DND-41 (cell line): ENCODE measurements at regions not wholly inside any gene's neighbourhood (a gene's known extent, or its start where the extent isn't known, plus 50 kb on each side); places are given as distances from the start of the nearest gene placed in this dataset.

Experiments used
- ATAC-seq: fragments of 200-7000 bp; cut with Tn5 transposase; 3 replicates; pipeline ENCODE4 v1.9.1; 2021; ENCODE audit warnings: low read depth; ENCODE audit not compliant: insufficient read depth
- DNase-seq: peaks from one replicate; pipeline ENCODE4 v3.0.0-alpha.2; 2020
- H2AFZ ChIP-seq: 2 replicates; pipeline ENCODE4 v1.6.0; 2012; ENCODE audit warnings: low read depth, low read length
- H3K27ac ChIP-seq: 2 replicates; pipeline ENCODE4 v1.5.1; 2012; ENCODE audit warnings: low read length, inconsistent platforms
- H3K27me3 ChIP-seq: fragments of 200-600 bp; sonication (generic); 2 replicates; pipeline ENCODE4 v1.6.0; 2012; ENCODE audit warnings: low read length, mild to moderate bottlenecking, inconsistent platforms; ENCODE audit not compliant: insufficient read depth, poor library complexity
- H3K36me3 ChIP-seq: 2 replicates; pipeline ENCODE4 v1.5.1; 2012; ENCODE audit warnings: low read length, inconsistent platforms; ENCODE audit not compliant: insufficient read depth
- H3K4me1 ChIP-seq: 2 replicates; pipeline ENCODE4 v1.5.1; 2012; ENCODE audit warnings: mild to moderate bottlenecking, low read length; ENCODE audit not compliant: insufficient read depth
- H3K4me2 ChIP-seq: 2 replicates; pipeline ENCODE4 v1.6.0; 2012; ENCODE audit warnings: mild to moderate bottlenecking, moderate library complexity, low read length, inconsistent platforms; ENCODE audit not compliant: insufficient read depth
- H3K4me3 ChIP-seq, 2 experiments: fragments of 200-600 bp in 1 of 2; shearing (Covaris generic) in 1 of 2; 2 replicates each; pipeline ENCODE4 v1.5.1; 2012 to 2016; ENCODE audit warnings: inconsistent platforms in 2 of 2, low read length in 2 of 2, mild to moderate bottlenecking in 2 of 2, low read depth in 1 of 2, moderate library complexity in 1 of 2
- H3K79me2 ChIP-seq: 2 replicates; pipeline ENCODE4 v1.6.0; 2012; ENCODE audit warnings: low read length, inconsistent platforms; ENCODE audit not compliant: insufficient read depth
- H3K9ac ChIP-seq: 2 replicates; pipeline ENCODE4 v1.6.0; 2012; ENCODE audit warnings: low read depth, mild to moderate bottlenecking, inconsistent platforms, low read length, moderate library complexity
- H3K9me3 ChIP-seq: 2 replicates; pipeline ENCODE4 v1.5.1; 2012; ENCODE audit warnings: low read length, moderate library complexity, mild to moderate bottlenecking, inconsistent platforms; ENCODE audit not compliant: insufficient read depth, severe bottlenecking
- H4K20me1 ChIP-seq: 2 replicates; pipeline ENCODE4 v1.6.0; 2012; ENCODE audit warnings: low read length; ENCODE audit not compliant: insufficient read depth
- EZH2 ChIP-seq: IDR thresholded peaks from 3 replicates; pipeline ENCODE4 v1.6.1; 2012; ENCODE audit warnings: borderline replicate concordance, low read depth, mild to moderate bottlenecking, moderate library complexity, low read length, inconsistent platforms; ENCODE audit not compliant: severe bottlenecking
- TF ChIP-seq, protein P1 (sequence below): IDR thresholded peaks from 2 replicates; pipeline ENCODE4 v1.5.1; 2012; ENCODE audit warnings: borderline replicate concordance, low read length, moderate library complexity, mild to moderate bottlenecking; ENCODE audit not compliant: poor library complexity, severe bottlenecking; ENCODE audit errors: extremely low read depth

DNA sequence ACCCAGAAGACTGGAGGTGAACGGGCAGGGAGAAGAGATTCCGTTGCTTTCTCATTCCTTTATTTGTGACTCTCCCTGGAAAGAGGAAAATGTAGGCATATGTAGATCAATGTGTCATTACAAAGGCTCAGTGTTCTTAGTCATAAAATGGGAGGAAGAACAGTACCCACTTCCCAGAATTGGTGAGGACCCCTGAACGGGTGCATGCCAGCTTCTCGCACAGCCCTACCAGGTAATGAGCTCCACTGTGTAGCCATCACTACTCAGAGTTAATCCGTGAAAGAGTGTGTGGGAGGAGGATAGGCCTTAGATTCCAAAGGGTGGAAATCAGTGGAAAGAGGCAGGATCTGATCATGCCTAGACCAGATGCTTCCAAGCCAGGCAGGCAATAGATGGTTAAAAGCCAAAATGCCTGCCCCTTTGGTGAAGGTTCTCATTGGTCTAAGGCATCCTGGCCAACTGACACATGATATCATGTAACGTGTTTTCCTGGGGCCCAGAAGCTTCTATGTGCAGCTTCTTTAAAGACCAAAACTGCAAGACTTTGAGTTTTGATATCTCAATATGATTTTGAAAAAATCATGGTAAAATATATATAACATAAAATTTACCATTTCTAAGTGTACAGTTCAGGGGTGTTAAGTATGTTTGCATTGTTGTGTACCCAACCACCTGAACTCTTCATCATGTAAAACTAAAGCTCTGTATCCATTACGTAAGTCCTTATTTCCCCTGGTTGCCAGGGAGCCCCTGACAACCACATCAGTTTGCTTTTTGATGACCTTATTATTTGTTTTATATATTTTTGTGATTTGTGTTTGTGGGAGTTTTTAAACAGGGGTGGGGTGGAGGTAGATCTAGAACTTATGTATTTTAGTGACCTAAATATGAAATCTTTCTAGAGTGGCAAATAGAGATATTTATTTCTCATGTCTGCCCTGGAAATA, 402.2 kb upstream of the CFAP20DC start:
- Histone ChIP-seq H3K4me1 (peaks cover 40% of the 10 kb centered on the region), H3K36me3 (no peaks in the 10 kb centered on the region), H3K9ac (peak overlapping the region; percentile 43), H2AFZ (peak overlapping the region; percentile 47; the same call in 1 of the 2 replicates), H3K27ac (peak overlapping the region; percentile 92), H3K9me3 (no peaks in the 10 kb centered on the region), H3K4me2 (peak overlapping the region; percentile 56), H3K27me3 (no peaks in the 10 kb centered on the region), H3K79me2 (no peaks in the 10 kb centered on the region), H4K20me1 (no peaks in the 10 kb centered on the region), H3K4me3 (peak overlapping the region in 1 of 2 experiments; percentile 36; a peak in 2 of 4 replicates)
- ATAC-seq (peak; percentile 21), DNase-seq (peak; percentile 27)
- TF ChIP-seq, protein P1, sequence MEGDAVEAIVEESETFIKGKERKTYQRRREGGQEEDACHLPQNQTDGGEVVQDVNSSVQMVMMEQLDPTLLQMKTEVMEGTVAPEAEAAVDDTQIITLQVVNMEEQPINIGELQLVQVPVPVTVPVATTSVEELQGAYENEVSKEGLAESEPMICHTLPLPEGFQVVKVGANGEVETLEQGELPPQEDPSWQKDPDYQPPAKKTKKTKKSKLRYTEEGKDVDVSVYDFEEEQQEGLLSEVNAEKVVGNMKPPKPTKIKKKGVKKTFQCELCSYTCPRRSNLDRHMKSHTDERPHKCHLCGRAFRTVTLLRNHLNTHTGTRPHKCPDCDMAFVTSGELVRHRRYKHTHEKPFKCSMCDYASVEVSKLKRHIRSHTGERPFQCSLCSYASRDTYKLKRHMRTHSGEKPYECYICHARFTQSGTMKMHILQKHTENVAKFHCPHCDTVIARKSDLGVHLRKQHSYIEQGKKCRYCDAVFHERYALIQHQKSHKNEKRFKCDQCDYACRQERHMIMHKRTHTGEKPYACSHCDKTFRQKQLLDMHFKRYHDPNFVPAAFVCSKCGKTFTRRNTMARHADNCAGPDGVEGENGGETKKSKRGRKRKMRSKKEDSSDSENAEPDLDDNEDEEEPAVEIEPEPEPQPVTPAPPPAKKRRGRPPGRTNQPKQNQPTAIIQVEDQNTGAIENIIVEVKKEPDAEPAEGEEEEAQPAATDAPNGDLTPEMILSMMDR = no peak
- no peak for TF ChIP-seq EZH2

DNA sequence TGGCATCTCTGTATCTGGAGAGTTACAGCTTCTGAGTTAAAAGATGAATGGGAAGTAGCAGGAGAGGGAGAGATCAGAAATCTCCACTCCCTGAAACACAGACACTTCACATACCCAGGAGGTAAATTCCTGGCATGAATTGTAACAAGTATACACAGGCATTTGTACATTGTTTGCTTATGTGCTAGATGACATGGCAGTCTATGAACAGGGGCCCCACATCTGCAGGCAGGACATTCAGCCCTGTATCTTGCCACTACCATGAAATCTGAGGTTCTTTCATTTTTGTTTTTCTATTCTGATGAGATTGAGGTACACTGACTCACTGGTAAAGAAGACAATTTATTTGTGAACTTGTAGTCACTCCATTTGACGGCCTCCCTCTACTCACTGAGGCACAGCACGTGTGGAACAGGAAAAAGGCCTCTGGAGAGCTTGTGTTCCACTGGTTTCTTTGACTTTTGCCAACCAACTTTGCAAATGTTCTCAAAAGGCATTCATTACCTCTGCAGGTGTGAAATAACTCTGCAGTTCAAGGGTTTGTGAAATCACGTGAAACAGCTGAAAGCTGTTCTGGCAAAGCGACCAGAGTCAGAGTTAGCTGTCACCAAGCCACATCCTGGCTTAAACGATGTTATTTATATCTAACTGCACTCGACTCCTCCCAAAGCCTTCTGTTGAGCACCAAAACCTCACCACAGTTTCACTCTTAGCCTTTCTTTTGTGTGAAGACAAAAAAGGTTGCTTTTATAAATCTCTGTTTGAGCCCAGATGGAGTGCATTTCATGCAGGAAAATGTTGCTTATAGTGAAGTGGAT, 401.3 kb upstream of the CFAP20DC start:
- Histone ChIP-seq H3K4me2 (peak overlapping the region; percentile 56), H3K9me3 (no peaks in the 10 kb centered on the region), H3K79me2 (no peaks in the 10 kb centered on the region), H3K27ac (peak overlapping the region; percentile 92), H3K36me3 (no peaks in the 10 kb centered on the region), H3K9ac (peak overlapping the region; percentile 49), H3K27me3 (no peaks in the 10 kb centered on the region), H3K4me1 (peaks cover 40% of the 10 kb centered on the region), H3K4me3 (peak overlapping the region in 1 of 2 experiments; percentile 36; a peak in 1 of 4 replicates), H2AFZ (peak overlapping the region; percentile 47; the same call in 1 of the 2 replicates), H4K20me1 (no peaks in the 10 kb centered on the region)
- DNase-seq (peak; percentile 85), ATAC-seq (peak; percentile 94)
- TF ChIP-seq, protein P1 = peak; percentile 21
- no peak for TF ChIP-seq EZH2

- peak overlapping the region; percentile 92 for H3K27ac ChIP-seq
- DNase-seq = no peak
- H3K4me3 ChIP-seq = no peak overlapping the region
- H3K79me2 ChIP-seq = no peaks in the 10 kb centered on the region
- no peaks in the 10 kb centered on the region for H3K27me3 ChIP-seq
- peak overlapping the region; percentile 49 for H3K9ac ChIP-seq
- no peaks in the 10 kb centered on the region for H3K9me3 ChIP-seq
- TF ChIP-seq, protein P1 = no peak
- TF ChIP-seq EZH2 = no peak
- peaks cover 40% of the 10 kb centered on the region for H3K4me1 ChIP-seq
- H2AFZ ChIP-seq = peak overlapping the region; percentile 35; the same call in 1 of the 2 replicates
- no peak for ATAC-seq
- peak overlapping the region; percentile 41 for H3K4me2 ChIP-seq
- H4K20me1 ChIP-seq = no peaks in the 10 kb centered on the region
- H3K36me3 ChIP-seq = no peaks in the 10 kb centered on the region
These were observed 400.6 kb upstream of the CFAP20DC start for GRCh38 chr3:59450437-59450836.
